ENCODE measurements at regions not wholly inside any gene's neighbourhood (a gene's known extent, or its start where the extent isn't known, plus 50 kb on each side); places are given as distances from the start of the nearest gene placed in this dataset.

- no peak for DNase-seq (ENCODE audit: low spot score)
- no peak for ATAC-seq
- CTCF ChIA-PET: no interaction called here
These were observed 196.7 kb upstream of the ADAMTS9 start for GRCh38 chr3:64884536-64884935.

DNA sequence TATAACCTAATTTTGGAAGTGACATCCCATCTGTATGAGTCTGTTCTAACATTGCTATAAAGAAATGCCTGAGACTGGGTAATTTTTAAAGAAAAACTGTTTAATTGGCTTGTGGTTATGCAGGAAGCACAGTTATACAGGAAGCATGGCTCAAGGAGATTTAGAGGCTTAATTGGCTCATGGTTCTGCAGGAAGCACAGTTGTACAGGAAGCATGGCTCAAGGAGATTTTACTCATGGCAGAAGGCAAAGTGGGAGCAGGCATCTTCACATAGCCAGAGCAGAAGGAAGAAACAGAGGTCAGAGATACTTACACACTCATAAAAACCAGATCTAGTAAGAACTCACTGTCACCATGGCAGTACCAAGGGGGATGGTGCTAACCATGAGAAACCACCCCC is 193.1 kb upstream of the ADAMTS9 start:
- ChIA-PET CTCF (no interaction called here), POLR2A (no interaction called here)
- no peaks in the 10 kb centered on the region for H3K4me1 Mint-ChIP-seq
- no peaks in the 10 kb centered on the region for H3K27me3 Mint-ChIP-seq (ENCODE audit: low read depth)
- H3K4me3 Mint-ChIP-seq: no peak overlapping the region
- no peaks in the 10 kb centered on the region for H3K36me3 Mint-ChIP-seq
- peaks cover under 1% of the 10 kb centered on the region; the same call in 1 of the 2 replicates for H3K9me3 Mint-ChIP-seq
- DNase-seq (ENCODE audit: low spot score) (no peak), ATAC-seq (no peak)
- H3K27ac Mint-ChIP-seq: no peak overlapping the region
- TF ChIP-seq ZNF281 (CRISPR knock-in tag; IDR thresholded peaks at IDR 0.05) (no peak), ESRRA (CRISPR knock-in tag; IDR thresholded peaks at IDR 0.05; ENCODE audit: borderline replicate concordance) (no peak), JUN (CRISPR knock-in tag; IDR thresholded peaks at IDR 0.05) (no peak), FOXK1 (CRISPR knock-in tag; IDR thresholded peaks at IDR 0.05) (no peak), KAT7 (CRISPR knock-in tag; IDR thresholded peaks at IDR 0.05; ENCODE audit: borderline replicate concordance) (no peak), NR1H2 (CRISPR knock-in tag; IDR thresholded peaks at IDR 0.05) (no peak), NR3C1 (CRISPR knock-in tag; conservative IDR thresholded peaks at IDR 0.05; ENCODE audit: low read depth) (no peak), ZBTB21 (CRISPR knock-in tag; IDR thresholded peaks at IDR 0.05; ENCODE audit: borderline replicate concordance) (no peak), GTF2I (CRISPR knock-in tag; conservative IDR thresholded peaks at IDR 0.05) (no peak), IRF2 (CRISPR knock-in tag; IDR thresholded peaks at IDR 0.05; ENCODE audit: borderline replicate concordance, low read depth) (no peak), ATF2 (CRISPR knock-in tag; IDR thresholded peaks at IDR 0.05; ENCODE audit: borderline replicate concordance, low read depth) (no peak), TP53 (CRISPR knock-in tag; IDR thresholded peaks at IDR 0.05) (no peak)
- TF ChIP-seq, protein P1, sequence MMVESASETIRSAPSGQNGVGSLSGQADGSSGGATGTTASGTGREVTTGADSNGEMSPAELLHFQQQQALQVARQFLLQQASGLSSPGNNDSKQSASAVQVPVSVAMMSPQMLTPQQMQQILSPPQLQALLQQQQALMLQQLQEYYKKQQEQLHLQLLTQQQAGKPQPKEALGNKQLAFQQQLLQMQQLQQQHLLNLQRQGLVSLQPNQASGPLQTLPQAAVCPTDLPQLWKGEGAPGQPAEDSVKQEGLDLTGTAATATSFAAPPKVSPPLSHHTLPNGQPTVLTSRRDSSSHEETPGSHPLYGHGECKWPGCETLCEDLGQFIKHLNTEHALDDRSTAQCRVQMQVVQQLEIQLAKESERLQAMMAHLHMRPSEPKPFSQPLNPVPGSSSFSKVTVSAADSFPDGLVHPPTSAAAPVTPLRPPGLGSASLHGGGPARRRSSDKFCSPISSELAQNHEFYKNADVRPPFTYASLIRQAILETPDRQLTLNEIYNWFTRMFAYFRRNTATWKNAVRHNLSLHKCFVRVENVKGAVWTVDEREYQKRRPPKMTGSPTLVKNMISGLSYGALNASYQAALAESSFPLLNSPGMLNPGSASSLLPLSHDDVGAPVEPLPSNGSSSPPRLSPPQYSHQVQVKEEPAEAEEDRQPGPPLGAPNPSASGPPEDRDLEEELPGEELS (CRISPR knock-in tag; IDR thresholded peaks at IDR 0.05): no peak
- TF ChIP-seq, protein P2, sequence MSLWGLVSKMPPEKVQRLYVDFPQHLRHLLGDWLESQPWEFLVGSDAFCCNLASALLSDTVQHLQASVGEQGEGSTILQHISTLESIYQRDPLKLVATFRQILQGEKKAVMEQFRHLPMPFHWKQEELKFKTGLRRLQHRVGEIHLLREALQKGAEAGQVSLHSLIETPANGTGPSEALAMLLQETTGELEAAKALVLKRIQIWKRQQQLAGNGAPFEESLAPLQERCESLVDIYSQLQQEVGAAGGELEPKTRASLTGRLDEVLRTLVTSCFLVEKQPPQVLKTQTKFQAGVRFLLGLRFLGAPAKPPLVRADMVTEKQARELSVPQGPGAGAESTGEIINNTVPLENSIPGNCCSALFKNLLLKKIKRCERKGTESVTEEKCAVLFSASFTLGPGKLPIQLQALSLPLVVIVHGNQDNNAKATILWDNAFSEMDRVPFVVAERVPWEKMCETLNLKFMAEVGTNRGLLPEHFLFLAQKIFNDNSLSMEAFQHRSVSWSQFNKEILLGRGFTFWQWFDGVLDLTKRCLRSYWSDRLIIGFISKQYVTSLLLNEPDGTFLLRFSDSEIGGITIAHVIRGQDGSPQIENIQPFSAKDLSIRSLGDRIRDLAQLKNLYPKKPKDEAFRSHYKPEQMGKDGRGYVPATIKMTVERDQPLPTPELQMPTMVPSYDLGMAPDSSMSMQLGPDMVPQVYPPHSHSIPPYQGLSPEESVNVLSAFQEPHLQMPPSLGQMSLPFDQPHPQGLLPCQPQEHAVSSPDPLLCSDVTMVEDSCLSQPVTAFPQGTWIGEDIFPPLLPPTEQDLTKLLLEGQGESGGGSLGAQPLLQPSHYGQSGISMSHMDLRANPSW (CRISPR knock-in tag; conservative IDR thresholded peaks at IDR 0.05; ENCODE audit: low read depth): no peak

More at GRCh38 chr3:64884536-64884935, 196.7 kb upstream of the ADAMTS9 start:
- Mint-ChIP-seq H3K27me3 (ENCODE audit: low read depth) (no peaks in the 10 kb centered on the region), H3K9me3 (peaks cover 5% of the 10 kb centered on the region), H3K4me3 (no peak overlapping the region), H3K27ac (no peak overlapping the region), H3K36me3 (no peaks in the 10 kb centered on the region), H3K4me1 (no peaks in the 10 kb centered on the region)
- TF ChIP-seq EMX1 (CRISPR knock-in tag; IDR thresholded peaks at IDR 0.05) (no peak), PRDM15 (CRISPR knock-in tag; IDR thresholded peaks at IDR 0.05) (no peak), ESRRA (CRISPR knock-in tag; IDR thresholded peaks at IDR 0.05; ENCODE audit: borderline replicate concordance) (no peak)
- TF ChIP-seq, protein P3, sequence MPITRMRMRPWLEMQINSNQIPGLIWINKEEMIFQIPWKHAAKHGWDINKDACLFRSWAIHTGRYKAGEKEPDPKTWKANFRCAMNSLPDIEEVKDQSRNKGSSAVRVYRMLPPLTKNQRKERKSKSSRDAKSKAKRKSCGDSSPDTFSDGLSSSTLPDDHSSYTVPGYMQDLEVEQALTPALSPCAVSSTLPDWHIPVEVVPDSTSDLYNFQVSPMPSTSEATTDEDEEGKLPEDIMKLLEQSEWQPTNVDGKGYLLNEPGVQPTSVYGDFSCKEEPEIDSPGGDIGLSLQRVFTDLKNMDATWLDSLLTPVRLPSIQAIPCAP (CRISPR knock-in tag; IDR thresholded peaks at IDR 0.05): no peak
- POLR2A ChIA-PET: no interaction called here

Measured in WTC11 (cell line).